IPS-NIHi11 (cell line): ENCODE measurements at regions not wholly inside any gene's neighbourhood (a gene's known extent, or its start where the extent isn't known, plus 50 kb on each side); places are given as distances from the start of the nearest gene placed in this dataset.

Source experiments
- DNase-seq: peaks from one replicate; pipeline ENCODE4 v3.0.0; 2012; ENCODE audit warnings: mixed read lengths, low spot score

DNA sequence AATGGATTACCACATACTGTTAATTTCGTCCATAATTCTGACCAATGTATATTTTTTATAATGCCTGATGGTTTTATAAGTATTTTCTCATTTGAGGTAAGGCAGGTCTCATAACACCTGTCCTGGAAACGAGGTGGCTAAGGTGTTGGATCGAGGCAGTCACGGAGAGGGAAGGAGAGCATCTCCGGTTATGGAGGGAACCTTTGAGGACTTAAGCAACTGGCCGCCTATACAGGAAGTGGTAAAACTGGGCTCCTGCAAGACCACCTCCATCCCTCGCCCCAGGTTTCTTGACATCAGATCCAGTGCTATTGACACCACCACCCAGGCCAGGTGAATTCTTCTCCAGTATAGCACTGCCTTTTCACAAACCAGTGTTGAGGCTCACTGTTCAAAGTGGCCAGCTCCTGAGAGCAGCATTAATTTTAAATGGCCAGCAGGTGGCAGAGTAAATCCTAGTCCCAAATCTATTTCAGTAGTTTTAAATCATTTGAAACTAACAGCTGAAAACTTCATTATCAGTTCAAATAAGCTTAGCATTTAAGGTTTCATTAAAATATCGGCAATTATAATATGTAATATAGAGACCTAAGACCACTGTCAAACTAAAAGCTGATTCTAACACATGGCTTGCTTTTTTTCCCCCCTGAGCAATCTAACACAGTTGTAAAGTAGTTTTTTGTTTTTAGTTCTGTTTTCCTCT, 100.8 kb downstream of the PPM1A start:
- peak; percentile 71 for DNase-seq

DNA sequence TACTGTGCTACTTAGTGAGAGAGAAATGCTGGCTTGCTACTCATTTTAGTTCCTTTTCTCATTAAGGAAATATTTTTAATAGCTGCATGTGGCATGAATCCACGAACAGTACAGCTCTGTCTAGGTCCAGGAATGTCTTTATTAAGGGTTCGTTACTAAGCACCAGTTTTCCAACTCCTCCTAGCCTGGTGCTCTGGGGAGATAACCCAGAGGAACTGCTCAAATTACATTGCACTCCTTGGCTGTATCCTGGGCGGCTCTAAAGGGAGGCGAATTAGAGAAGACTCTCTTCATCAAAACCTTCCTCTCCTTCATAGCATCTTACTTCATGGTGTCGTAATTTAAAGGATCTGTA, 101.3 kb downstream of the PPM1A start:
- peak; percentile 49 for DNase-seq

DNA sequence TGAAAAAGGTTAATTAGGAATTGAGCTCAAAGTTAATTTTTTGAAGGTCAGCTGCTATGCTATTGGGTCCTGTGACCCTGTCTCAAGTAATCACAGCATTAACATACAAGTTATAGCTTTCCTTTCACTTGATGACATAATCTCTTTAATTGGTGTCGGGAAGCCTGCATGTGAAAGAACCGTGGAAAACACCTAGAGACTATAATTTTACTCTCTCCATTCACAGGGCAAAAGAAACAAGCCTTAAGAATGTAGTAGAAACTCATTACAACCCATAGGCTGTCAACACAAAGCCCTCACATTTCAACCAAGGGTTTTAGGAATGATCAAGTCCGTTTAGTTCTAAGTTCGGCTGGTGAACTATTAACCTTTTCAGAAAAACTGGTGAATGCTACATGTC, 104.4 kb downstream of the PPM1A start:
- DNase-seq, result no peak

DNA sequence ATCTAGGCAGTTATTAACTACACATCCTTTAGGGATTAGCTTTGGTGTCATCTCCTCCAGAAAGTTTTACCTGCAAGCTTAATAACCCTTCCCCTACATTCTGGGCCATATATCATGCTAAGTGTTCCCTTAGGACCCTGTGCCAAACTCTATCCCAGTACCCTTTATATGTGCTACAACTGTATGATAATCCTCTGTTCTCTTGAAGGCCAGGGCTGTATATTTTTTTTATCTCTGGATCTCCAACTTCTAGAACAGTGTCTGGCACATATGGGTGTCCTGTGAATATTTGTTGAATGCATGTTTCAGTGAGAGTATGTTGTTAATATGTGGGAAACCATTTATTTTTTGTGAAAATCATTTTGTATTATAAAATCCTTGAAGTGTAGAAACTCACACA, 106.7 kb downstream of the PPM1A start:
- DNase-seq, result no peak

DNA sequence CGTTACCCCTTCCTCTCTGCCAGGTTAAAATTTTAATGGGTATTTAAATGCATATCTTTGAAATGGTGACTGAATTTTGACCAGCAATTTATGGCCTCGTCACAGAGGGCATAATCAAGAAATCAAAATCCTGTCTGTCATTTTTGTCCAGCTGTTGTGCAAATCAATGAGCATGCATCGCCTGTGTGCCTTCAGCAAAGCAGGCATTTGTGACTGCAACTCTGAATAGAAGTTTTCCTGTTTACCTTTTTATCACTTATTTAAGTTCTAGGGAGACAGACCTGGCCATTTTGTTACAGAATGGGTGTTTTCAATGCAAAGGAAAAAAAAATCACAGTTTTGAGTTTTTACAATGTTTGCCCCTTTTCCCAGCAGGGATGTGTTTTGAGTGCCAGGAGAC, 107.4 kb downstream of the PPM1A start:
- no peak for DNase-seq

DNA sequence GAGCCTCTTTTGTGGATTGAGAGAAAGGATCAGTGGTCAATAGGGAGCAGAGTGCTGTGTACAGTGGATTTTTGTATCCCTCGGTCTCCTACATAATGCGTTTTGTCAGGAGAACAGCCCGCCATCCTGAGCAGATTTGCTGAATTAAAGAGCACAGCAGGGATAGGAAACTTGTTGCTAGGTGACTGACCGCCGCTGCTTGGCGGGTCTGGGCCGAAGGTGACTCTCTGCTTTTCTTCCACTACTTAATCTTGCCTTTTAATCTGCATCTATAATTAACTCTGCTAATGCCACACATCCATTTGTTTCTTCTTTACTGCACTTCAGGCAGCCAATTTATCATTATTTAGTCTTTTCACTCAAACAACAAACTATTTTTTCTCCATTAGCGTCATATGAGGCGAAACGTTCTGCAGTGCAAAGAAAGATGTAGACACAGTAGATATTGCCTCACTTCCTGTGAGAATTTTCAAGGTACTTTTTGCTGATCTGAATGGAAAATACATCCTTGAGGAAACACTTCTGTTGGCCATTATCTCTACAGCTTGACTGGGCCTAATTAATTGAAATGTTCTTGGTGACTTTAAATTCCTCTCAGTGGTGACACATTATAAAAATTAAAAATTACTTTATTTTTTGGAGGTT, 108.0 kb downstream of the PPM1A start:
- DNase-seq, result peak; percentile 70

DNA sequence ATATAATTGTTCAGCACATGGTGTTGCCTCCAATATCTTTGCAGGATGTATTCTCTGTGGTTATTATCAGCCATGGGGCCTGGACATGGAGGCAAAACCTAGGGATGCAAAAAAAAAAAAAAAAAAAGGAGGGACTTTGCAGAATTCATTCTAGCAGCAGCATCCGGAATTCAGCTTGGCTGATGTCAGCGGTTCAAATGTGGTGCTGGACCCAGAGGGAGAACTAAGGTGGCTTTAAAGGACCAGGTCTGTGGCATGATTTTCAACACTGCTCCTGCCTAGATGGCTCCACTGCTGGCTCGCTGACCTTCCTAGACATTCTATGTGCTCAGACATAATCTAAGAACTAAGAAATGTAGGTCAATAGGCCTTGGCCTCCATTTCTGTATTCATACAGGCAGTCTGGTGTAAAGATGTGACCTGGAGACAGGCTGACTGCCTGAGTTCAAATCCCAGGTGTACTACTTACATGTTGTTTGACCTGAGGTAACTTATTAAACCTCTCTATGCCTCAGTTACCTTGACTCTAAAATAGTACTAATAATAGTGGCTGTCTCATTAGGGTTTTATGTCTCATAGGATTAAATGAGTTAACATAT, 108.6 kb downstream of the PPM1A start:
- no peak for DNase-seq

DNA sequence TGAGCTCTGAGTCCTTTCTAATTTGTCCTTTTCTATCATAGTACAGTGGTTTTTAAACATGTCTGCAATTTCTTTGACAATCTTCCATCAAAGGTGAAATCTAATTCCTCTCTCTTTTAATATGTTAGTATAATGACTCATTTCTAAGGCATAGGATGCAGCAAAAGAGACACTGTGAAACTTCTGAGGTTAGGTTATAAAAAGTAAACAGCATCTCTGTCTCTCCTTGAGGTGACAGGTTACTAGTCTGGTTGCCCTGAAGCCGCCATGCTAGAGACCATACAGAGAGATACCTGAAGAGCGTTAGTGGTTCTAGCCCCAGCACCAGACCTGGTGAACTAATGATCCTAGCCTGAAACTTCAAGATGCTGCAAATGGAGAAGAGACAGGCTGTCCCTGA, 114.3 kb downstream of the PPM1A start:
- no peak for DNase-seq

DNA sequence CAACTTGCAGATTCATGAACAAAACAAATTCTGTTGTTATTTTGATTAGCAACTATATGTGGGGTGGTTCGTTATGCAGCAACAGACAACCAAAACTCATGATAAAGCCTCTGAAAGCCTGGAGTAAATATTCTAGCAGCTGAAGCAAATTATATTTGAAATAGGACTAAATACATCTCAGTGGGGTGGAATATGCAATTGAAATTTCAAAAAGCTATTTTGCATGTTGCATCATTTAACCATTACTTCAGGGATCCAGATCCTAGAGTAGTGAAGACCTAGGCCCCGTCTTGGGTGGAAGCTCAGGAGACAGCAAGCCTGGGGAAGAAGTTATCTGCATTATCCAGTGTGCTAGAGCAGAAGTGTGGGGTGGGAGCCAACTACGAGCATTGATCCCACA, 114.7 kb downstream of the PPM1A start:
- no peak for DNase-seq

DNA sequence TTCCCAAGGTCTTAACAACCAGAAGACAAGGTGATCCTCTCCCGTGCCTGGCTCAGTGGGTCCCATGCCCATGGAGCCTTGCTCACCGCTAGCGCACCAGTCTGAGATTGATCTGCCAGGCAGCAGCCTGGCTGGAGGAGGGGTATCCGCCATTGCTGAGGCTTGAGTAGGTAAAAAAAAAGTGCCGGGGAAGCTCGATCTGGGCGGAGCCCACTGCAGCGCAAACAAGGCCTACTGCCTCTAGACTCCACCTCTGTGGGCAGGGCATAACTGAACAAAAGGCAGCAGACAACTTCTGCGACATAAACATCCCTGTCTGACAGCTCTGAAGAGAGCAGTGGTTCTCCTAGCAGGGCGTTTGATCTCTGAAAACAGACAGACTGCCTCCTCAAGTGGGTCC, 104.0 kb downstream of the C14orf39 start:
- DNase-seq, result no peak
